SK-N-SH (cell line): ENCODE measurements at regions not wholly inside any gene's neighbourhood (a gene's known extent, or its start where the extent isn't known, plus 50 kb on each side); places are given as distances from the start of the nearest gene placed in this dataset.
"Not testable (repeated sequence)": the region's sequence is repeated elsewhere in the genome, so short reads cannot be mapped to it uniquely, and the experiment has no call there.

Source experiments
- CTCF ChIA-PET: fragments of 300-600, 350-600 bp; formaldehyde crosslinking; extraction: SDS; loops from one replicate; lab custom pipeline; 2021; lab: Yijun Ruan, JAX
- POLR2A ChIA-PET: fragments of 350-600 bp; sonication (Branson Sonifier 250); formaldehyde crosslinking; extraction: SDS; loops from one replicate; lab custom pipeline; 2020; ENCODE audit warnings: antibody characterized with exemption, inconsistent platforms; lab: Yijun Ruan, JAX
- DNase-seq: peaks from one replicate; pipeline ENCODE4 v3.0.0; 2012
- H2AFZ ChIP-seq: fragments of 200-600 bp; sonication (generic); 2 replicates; pipeline ENCODE4 v1.8.1; 2016; ENCODE audit warnings: antibody characterized with exemption, mild to moderate bottlenecking, low read depth
- H3F3A ChIP-seq: fragments of 200-600 bp; sonication (generic); replicated peaks from 2 replicates; pipeline ENCODE3; 2016; ENCODE audit warnings: antibody characterized with exemption, mild to moderate bottlenecking; ENCODE audit not compliant: insufficient read depth
- H3K27ac ChIP-seq, 2 experiments: fragments of 200-500 bp in 1 of 2; fragments of 200-600 bp in 1 of 2; sonication (Bioruptor generic) in 1 of 2; sonication (generic), shearing (Covaris generic) in 1 of 2; 2 replicates each; pipeline versions ENCODE4 v1.5.1 to v1.6.1; 2014 to 2016; ENCODE audit warnings: low read depth in 2 of 2, inconsistent platforms in 1 of 2, low read length in 1 of 2, mild to moderate bottlenecking in 1 of 2, mixed read lengths in 1 of 2
- H3K27me3 ChIP-seq: fragments of 200-600 bp; sonication (generic), shearing (Covaris generic); 2 replicates; pipeline ENCODE4 v1.6.1; 2016; ENCODE audit warnings: mixed run types; ENCODE audit not compliant: insufficient read depth
- H3K36me3 ChIP-seq, 2 experiments: fragments of 200-500 bp in 1 of 2; fragments of 200-600 bp in 1 of 2; sonication (Bioruptor generic) in 1 of 2; sonication (generic) in 1 of 2; replicated peaks in 1 of 2; 2 replicates each; pipeline versions ENCODE3 to v1.5.1; 2014 to 2016; ENCODE audit warnings: low read length in 1 of 2, mild to moderate bottlenecking in 1 of 2; ENCODE audit not compliant: insufficient read depth in 2 of 2, control insufficient read depth in 1 of 2
- H3K4me1 ChIP-seq, 2 experiments: fragments of 200-500 bp in 1 of 2; fragments of 200-600 bp in 1 of 2; sonication (Bioruptor generic) in 1 of 2; sonication (generic), shearing (Covaris generic) in 1 of 2; 2 replicates each; pipeline versions ENCODE4 v1.5.1 to v1.6.1; 2014 to 2016; ENCODE audit warnings: low read depth in 1 of 2, low read length in 1 of 2, mixed run types in 1 of 2; ENCODE audit not compliant: insufficient read depth in 2 of 2, control insufficient read depth in 1 of 2
- H3K4me2 ChIP-seq: fragments of 200-600 bp; sonication (generic), shearing (Covaris generic); 2 replicates; pipeline ENCODE4 v1.6.1; 2017; ENCODE audit warnings: mixed run types
- H3K4me3 ChIP-seq, 2 experiments: fragments of 200-500 bp in 1 of 2; fragments of 200-600 bp in 1 of 2; sonication (Bioruptor generic) in 1 of 2; sonication (generic), shearing (Covaris generic) in 1 of 2; 2 replicates each; pipeline versions ENCODE4 v1.5.1 to v1.8.1; 2014 to 2016; ENCODE audit warnings: low read depth in 2 of 2, inconsistent platforms in 1 of 2, low read length in 1 of 2, mild to moderate bottlenecking in 1 of 2, mixed read lengths in 1 of 2, moderate library complexity in 1 of 2
- H3K79me2 ChIP-seq: fragments of 200-600 bp; sonication (generic); 2 replicates; pipeline ENCODE4 v1.8.1; 2017; ENCODE audit warnings: mild to moderate bottlenecking; ENCODE audit not compliant: insufficient read depth
- H3K9ac ChIP-seq: fragments of 200-600 bp; sonication (generic); 2 replicates; pipeline ENCODE4 v1.6.1; 2017; ENCODE audit warnings: mixed run types
- H3K9me2 ChIP-seq: fragments of 200-600 bp; sonication (generic); 2 replicates; pipeline ENCODE4 v1.6.1; 2017; ENCODE audit warnings: mixed run types
- H3K9me3 ChIP-seq: fragments of 200-600 bp; sonication (generic); 2 replicates; pipeline ENCODE4 v1.6.1; 2017; ENCODE audit warnings: mixed run types, mild to moderate bottlenecking, moderate library complexity
- H4K20me1 ChIP-seq: fragments of 200-600 bp; sonication (generic); 2 replicates; pipeline ENCODE4 v1.6.1; 2017; ENCODE audit warnings: mild to moderate bottlenecking, mixed run types; ENCODE audit not compliant: insufficient read depth
- EP300 ChIP-seq, 2 experiments: IDR thresholded peaks; 2 replicates each; pipeline versions ENCODE4 v1.4.0 to v1.6.1; 2012; ENCODE audit warnings: borderline replicate concordance in 1 of 2, low read depth in 1 of 2, low read length in 1 of 2
- IRF3 ChIP-seq: fragments of 150-350 bp; IDR thresholded peaks from 2 replicates; pipeline ENCODE4 v1.6.1; 2016; ENCODE audit warnings: mild to moderate bottlenecking, low read depth, low read length
- NFIC ChIP-seq: IDR thresholded peaks from 2 replicates; pipeline ENCODE4 v1.4.0; 2012; ENCODE audit warnings: borderline replicate concordance
- RCOR1 ChIP-seq: fragments of 150-350 bp; IDR thresholded peaks from 2 replicates; pipeline ENCODE4 v1.6.1; 2017; ENCODE audit warnings: antibody characterized with exemption, low read length
- REST ChIP-seq: IDR thresholded peaks from 2 replicates; pipeline ENCODE4 v1.6.1; 2012; ENCODE audit warnings: mild to moderate bottlenecking, low read depth, low read length, moderate library complexity
- SIN3A ChIP-seq: IDR thresholded peaks from 2 replicates; pipeline ENCODE4 v1.6.1; 2012; ENCODE audit warnings: low read depth, mild to moderate bottlenecking, low read length, moderate library complexity, borderline replicate concordance
- TEAD4 ChIP-seq: IDR thresholded peaks from 2 replicates; pipeline ENCODE4 v1.4.0; 2012; ENCODE audit warnings: mild to moderate bottlenecking, borderline replicate concordance; ENCODE audit not compliant: insufficient read depth
- WGBS: methylation state at CpG from one replicate; pipeline ENCODE4 v1.1.6; 2017; ENCODE audit warnings: low lambda C conversion rate; 5-methylcytosine and 5-hydroxymethylcytosine counted together

- Histone ChIP-seq H2AFZ (no peak overlapping the region), H3K4me1 (no peaks in the 10 kb centered on the region), H3F3A (no peaks in the 10 kb centered on the region), H3K9ac (no peak overlapping the region), H4K20me1 (no peaks in the 10 kb centered on the region), H3K9me2 (no peaks in the 10 kb centered on the region), H3K79me2 (no peaks in the 10 kb centered on the region), H3K4me2 (no peak overlapping the region), H3K36me3 (no peaks in the 10 kb centered on the region), H3K27me3 (no peaks in the 10 kb centered on the region), H3K9me3 (no peaks in the 10 kb centered on the region), H3K4me3 (no peak overlapping the region), H3K27ac (no peak overlapping the region)
- DNase-seq, result no peak
- ChIA-PET POLR2A (no interaction called here), CTCF (no interaction called here)
- TF ChIP-seq SIN3A, result no peak
- 15% methylated on average over 2 of the region's 2 CpGs for WGBS
These were observed 245.7 kb upstream of the ELAVL2 start for GRCh38 chr9:24071716-24072115.

- H3K4me2 ChIP-seq, result no peak overlapping the region
- no peaks in the 10 kb centered on the region for H3K36me3 ChIP-seq
- H3K9me3 ChIP-seq, result no peaks in the 10 kb centered on the region
- DNase-seq, result no peak
- no peaks in the 10 kb centered on the region for H3K9me2 ChIP-seq
- ChIA-PET POLR2A (no interaction called here), CTCF (no interaction called here)
- no peak for TF ChIP-seq EP300 (IDR thresholded peaks at IDR 0.05; ENCODE audit: borderline replicate concordance in 1 of 2, low read depth in 1 of 2, low read length in 1 of 2)
- no peak for TF ChIP-seq TEAD4
- no peak for TF ChIP-seq RCOR1
- TF ChIP-seq NFIC, result no peak
- TF ChIP-seq IRF3, result no peak
- H4K20me1 ChIP-seq, result no peaks in the 10 kb centered on the region
- no peaks in the 10 kb centered on the region for H3K4me1 ChIP-seq
- WGBS, result 29% methylated on average over 4 of the region's 4 CpGs
- no peaks in the 10 kb centered on the region for H3K27me3 ChIP-seq
- no peak overlapping the region for H3K4me3 ChIP-seq
- no peaks in the 10 kb centered on the region for H3F3A ChIP-seq
- H3K79me2 ChIP-seq, result no peaks in the 10 kb centered on the region
- no peak overlapping the region for H3K27ac ChIP-seq
- H3K9ac ChIP-seq, result no peak overlapping the region
- no peak overlapping the region for H2AFZ ChIP-seq
These were observed 245.1 kb upstream of the ELAVL2 start for GRCh38 chr9:24071091-24071490.

- DNase-seq, H3K4me3 ChIP-seq, H3K4me1 ChIP-seq, H3K9ac ChIP-seq, POLR2A ChIA-PET, CTCF ChIA-PET, H3K9me2 ChIP-seq, H2AFZ ChIP-seq, H3K27ac ChIP-seq, H3K9me3 ChIP-seq, H4K20me1 ChIP-seq, H3K27me3 ChIP-seq, H3K79me2 ChIP-seq, H3K4me2 ChIP-seq, H3F3A ChIP-seq, H3K36me3 ChIP-seq: not testable (repeated sequence)
- TF ChIP-seq REST, result 0 out of 2 replicates have a peak, but pooled peaks have one; percentile 17
- WGBS, result 5% methylated on average over 5 of the region's 5 CpGs
These were observed 241.1 kb upstream of the ELAVL2 start for GRCh38 chr9:24067107-24067506.
